ENCODE measurements at regions not wholly inside any gene's neighbourhood (a gene's known extent, or its start where the extent isn't known, plus 50 kb on each side); places are given as distances from the start of the nearest gene placed in this dataset.

- no peak for TF ChIP-seq POLR2A (IDR thresholded peaks at IDR 0.05)
- no peak for TF ChIP-seq CTCF (IDR thresholded peaks at IDR 0.05)
Observed at GRCh38 chr3:166243511-166243910, 406.3 kb upstream of the BCHE start.

Measured in prostate gland (tissue), 2 donors.